GM23248 (cell line): ENCODE measurements at regions not wholly inside any gene's neighbourhood (a gene's known extent, or its start where the extent isn't known, plus 50 kb on each side); places are given as distances from the start of the nearest gene placed in this dataset.
"Not testable (repeated sequence)": the region's sequence is repeated elsewhere in the genome, so short reads cannot be mapped to it uniquely, and the experiment has no call there.

Experiments
- EZH2 ChIP-seq: fragments of 200-600 bp; sonication (generic); IDR thresholded peaks from 2 replicates; pipeline ENCODE4 v1.6.1; 2018; ENCODE audit warnings: antibody characterized with exemption, mild to moderate bottlenecking; ENCODE audit not compliant: insufficient read depth, poor library complexity, severe bottlenecking
- EZH2phosphoT487 ChIP-seq: fragments of 200-600 bp; sonication (generic); IDR thresholded peaks from 2 replicates; pipeline ENCODE4 v1.6.1; 2018; ENCODE audit warnings: antibody characterized with exemption, moderate library complexity, mild to moderate bottlenecking, low read depth; ENCODE audit not compliant: insufficient read depth

DNA sequence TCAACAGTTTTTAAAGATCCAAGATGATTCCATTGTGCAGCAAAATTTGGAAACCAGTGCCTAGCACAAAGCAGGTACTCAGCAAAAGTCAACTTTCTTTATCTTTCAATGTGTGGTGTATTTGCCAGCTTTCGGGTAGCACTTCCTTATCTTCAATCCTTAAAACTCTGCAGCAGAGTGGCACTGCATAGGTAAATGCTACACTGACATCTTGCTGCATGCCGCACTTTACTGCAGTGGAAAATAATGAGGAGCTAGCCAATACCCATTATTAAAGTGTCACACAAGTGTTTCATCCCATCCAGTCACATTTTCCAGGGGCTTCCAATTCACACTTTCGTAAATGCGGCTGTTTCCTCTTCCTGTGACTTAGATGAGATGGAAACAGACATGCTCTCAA lies 401.7 kb upstream of the SPATA31A3 start:
- not testable (repeated sequence) for TF ChIP-seq EZH2phosphoT487, EZH2
